ENCODE measurements at regions not wholly inside any gene's neighbourhood (a gene's known extent, or its start where the extent isn't known, plus 50 kb on each side); places are given as distances from the start of the nearest gene placed in this dataset.

DNA sequence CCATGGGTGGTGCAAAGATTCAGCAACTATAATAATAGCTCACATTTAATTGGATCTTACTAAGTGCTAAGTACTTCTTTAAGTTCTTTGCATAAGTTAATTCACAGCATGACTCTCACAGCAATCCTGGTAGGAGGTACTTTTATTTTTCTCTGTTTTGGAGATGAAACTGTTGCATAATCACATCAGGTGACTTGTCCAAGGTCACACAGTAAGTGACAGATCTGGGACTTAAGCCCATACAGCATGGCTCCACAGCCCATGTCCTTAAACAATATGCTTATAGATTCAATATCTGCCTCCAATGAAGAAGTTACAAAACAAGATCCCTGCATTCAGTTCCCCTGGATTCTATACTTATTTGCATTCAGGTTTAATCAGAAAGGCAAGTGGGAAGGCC is 171.8 kb downstream of the CNTN3 start:
- TF ChIP-seq, protein P1, sequence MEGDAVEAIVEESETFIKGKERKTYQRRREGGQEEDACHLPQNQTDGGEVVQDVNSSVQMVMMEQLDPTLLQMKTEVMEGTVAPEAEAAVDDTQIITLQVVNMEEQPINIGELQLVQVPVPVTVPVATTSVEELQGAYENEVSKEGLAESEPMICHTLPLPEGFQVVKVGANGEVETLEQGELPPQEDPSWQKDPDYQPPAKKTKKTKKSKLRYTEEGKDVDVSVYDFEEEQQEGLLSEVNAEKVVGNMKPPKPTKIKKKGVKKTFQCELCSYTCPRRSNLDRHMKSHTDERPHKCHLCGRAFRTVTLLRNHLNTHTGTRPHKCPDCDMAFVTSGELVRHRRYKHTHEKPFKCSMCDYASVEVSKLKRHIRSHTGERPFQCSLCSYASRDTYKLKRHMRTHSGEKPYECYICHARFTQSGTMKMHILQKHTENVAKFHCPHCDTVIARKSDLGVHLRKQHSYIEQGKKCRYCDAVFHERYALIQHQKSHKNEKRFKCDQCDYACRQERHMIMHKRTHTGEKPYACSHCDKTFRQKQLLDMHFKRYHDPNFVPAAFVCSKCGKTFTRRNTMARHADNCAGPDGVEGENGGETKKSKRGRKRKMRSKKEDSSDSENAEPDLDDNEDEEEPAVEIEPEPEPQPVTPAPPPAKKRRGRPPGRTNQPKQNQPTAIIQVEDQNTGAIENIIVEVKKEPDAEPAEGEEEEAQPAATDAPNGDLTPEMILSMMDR (IDR thresholded peaks at IDR 0.05), result no peak
- TF ChIP-seq GABPB1 (CRISPR knock-in tag; IDR thresholded peaks at IDR 0.05) (no peak), FOXJ3 (CRISPR knock-in tag; IDR thresholded peaks at IDR 0.05; ENCODE audit: borderline replicate concordance) (no peak), GRHL2 (CRISPR knock-in tag; IDR thresholded peaks at IDR 0.05; ENCODE audit: insufficient replicate concordance, severe bottlenecking) (no peak), NR2C2 (CRISPR knock-in tag; IDR thresholded peaks at IDR 0.05) (no peak), FOXP1 (CRISPR knock-in tag; IDR thresholded peaks at IDR 0.05; ENCODE audit: borderline replicate concordance) (no peak), TP53 (CRISPR knock-in tag; IDR thresholded peaks at IDR 0.05) (no peak)
- TF ChIP-seq, protein P2, sequence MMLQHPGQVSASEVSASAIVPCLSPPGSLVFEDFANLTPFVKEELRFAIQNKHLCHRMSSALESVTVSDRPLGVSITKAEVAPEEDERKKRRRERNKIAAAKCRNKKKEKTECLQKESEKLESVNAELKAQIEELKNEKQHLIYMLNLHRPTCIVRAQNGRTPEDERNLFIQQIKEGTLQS (CRISPR knock-in tag; conservative IDR thresholded peaks at IDR 0.05), result no peak
- TF ChIP-seq, protein P3, sequence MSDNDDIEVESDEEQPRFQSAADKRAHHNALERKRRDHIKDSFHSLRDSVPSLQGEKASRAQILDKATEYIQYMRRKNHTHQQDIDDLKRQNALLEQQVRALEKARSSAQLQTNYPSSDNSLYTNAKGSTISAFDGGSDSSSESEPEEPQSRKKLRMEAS (CRISPR knock-in tag; IDR thresholded peaks at IDR 0.05), result no peak
